ENCODE measurements at regions not wholly inside any gene's neighbourhood (a gene's known extent, or its start where the extent isn't known, plus 50 kb on each side); places are given as distances from the start of the nearest gene placed in this dataset.

- DNase-seq: no peak
These were observed 332.6 kb downstream of the SH2D4B start for GRCh38 chr10:80870282-80870681.

- no peak for DNase-seq
These were observed 333.4 kb downstream of the SH2D4B start for GRCh38 chr10:80871083-80871482.

- no peak for DNase-seq
These were observed 340.6 kb downstream of the SH2D4B start for GRCh38 chr10:80878330-80878729.

- no peak for DNase-seq
These were observed 352.4 kb downstream of the SH2D4B start for GRCh38 chr10:80890146-80890545.

GRCh38 chr10:80893256-80893655, 355.6 kb downstream of the SH2D4B start:
- DNase-seq: no peak

GRCh38 chr10:80894311-80894791, 356.6 kb downstream of the SH2D4B start:
- DNase-seq: no peak

GRCh38 chr10:80894797-80895467, 357.2 kb downstream of the SH2D4B start:
- DNase-seq: no peak

- DNase-seq: no peak
These were observed 358.4 kb downstream of the SH2D4B start for GRCh38 chr10:80896076-80896475.

GRCh38 chr10:80896959-80897358, 359.3 kb downstream of the SH2D4B start:
- no peak for DNase-seq

GRCh38 chr10:80900661-80901060, 363.0 kb downstream of the SH2D4B start:
- no peak for DNase-seq

GRCh38 chr10:80908611-80909010, 370.9 kb downstream of the SH2D4B start:
- DNase-seq: no peak

- no peak for DNase-seq
These were observed 371.6 kb downstream of the SH2D4B start for GRCh38 chr10:80909254-80909653.

- DNase-seq: no peak
These were observed 379.9 kb downstream of the SH2D4B start for GRCh38 chr10:80917636-80918035.

GRCh38 chr10:80921032-80921431, 383.3 kb downstream of the SH2D4B start:
- no peak for DNase-seq

- DNase-seq: peak; percentile 40
These were observed 386.6 kb downstream of the SH2D4B start for GRCh38 chr10:80924063-80924952.

- DNase-seq: no peak
These were observed 389.8 kb downstream of the SH2D4B start for GRCh38 chr10:80927419-80928078.

- no peak for DNase-seq
These were observed 401.2 kb downstream of the SH2D4B start for GRCh38 chr10:80938903-80939302.

- no peak for DNase-seq
These were observed 407.7 kb downstream of the SH2D4B start for GRCh38 chr10:80945264-80945880.

- no peak for DNase-seq
These were observed 408.4 kb downstream of the SH2D4B start for GRCh38 chr10:80946073-80946472.

- no peak for DNase-seq
These were observed 409.4 kb downstream of the SH2D4B start for GRCh38 chr10:80946957-80947726.

- no peak for DNase-seq
These were observed 412.1 kb downstream of the SH2D4B start for GRCh38 chr10:80949785-80950184.

GRCh38 chr10:80952436-80952835, 414.7 kb downstream of the SH2D4B start:
- DNase-seq: no peak
